Tibial nerve (tissue), 4 donors: ENCODE measurements at regions not wholly inside any gene's neighbourhood (a gene's known extent, or its start where the extent isn't known, plus 50 kb on each side); places are given as distances from the start of the nearest gene placed in this dataset.

Experiments
- DNase-seq, 2 donors: peaks; one replicate each; pipeline ENCODE4 v3.0.0-alpha.2; 2019; ENCODE audit warnings: low spot score in 2 of 2
- H3K27ac ChIP-seq, 4 donors: fragments of 200-600 bp; sonication (generic) in 3 of 4; one replicate each; pipeline ENCODE4 v1.5.1; 2017 to 2019; ENCODE audit warnings: mild to moderate bottlenecking in 1 of 4
- H3K27me3 ChIP-seq, 2 donors: fragments of 200-600 bp; sonication (generic) in 1 of 2; one replicate each; pipeline versions ENCODE4 v1.5.1 to v1.6.0; 2017 to 2019
- H3K36me3 ChIP-seq, 3 donors: fragments of 200-600 bp; sonication (generic); one replicate each; pipeline ENCODE4 v1.5.1; 2018 to 2019
- H3K4me1 ChIP-seq, 4 donors: fragments of 200-600 bp; sonication (generic) in 3 of 4; one replicate each; pipeline ENCODE4 v1.5.1; 2017 to 2019
- H3K4me3 ChIP-seq, 4 donors: fragments of 200-600 bp; sonication (generic) in 3 of 4; one replicate each; pipeline ENCODE4 v1.5.1; 2017 to 2019; ENCODE audit warnings: mild to moderate bottlenecking in 1 of 4, moderate library complexity in 1 of 4
- H3K9me3 ChIP-seq, 4 donors: fragments of 200-600 bp; sonication (generic) in 3 of 4; one replicate each; pipeline ENCODE4 v1.5.1; 2017 to 2019
- CTCF ChIP-seq, 5 experiments: fragments of 200-600 bp in 3 of 5; fragments of 450-650 bp in 2 of 5; sonication (generic) in 3 of 5; IDR thresholded peaks; one replicate each; pipeline ENCODE4 v1.5.1; 2016 to 2019; ENCODE audit warnings: antibody characterized with exemption in 5 of 5, mild to moderate bottlenecking in 3 of 5, moderate library complexity in 2 of 5
- EP300 ChIP-seq, 2 donors: sonication (generic); formaldehyde crosslinking; IDR thresholded peaks; one replicate each; pipeline ENCODE4 v1.6.1; 2017; ENCODE audit warnings: antibody characterized with exemption in 2 of 2, mild to moderate bottlenecking in 1 of 2
- POLR2A ChIP-seq, 2 donors: fragments of 450-650 bp; IDR thresholded peaks; one replicate each; pipeline ENCODE4 v1.6.1; 2017; ENCODE audit warnings: antibody characterized with exemption in 2 of 2, mild to moderate bottlenecking in 2 of 2, moderate library complexity in 2 of 2
- WGBS, 2 donors: methylation state at CpG; one replicate each; pipeline ENCODE4 v1.1.5; 2018; 5-methylcytosine and 5-hydroxymethylcytosine counted together

GRCh38 chr11:110973401-110973980 is 261.3 kb upstream of the ARHGAP20 start:
- Histone ChIP-seq H3K9me3 (peaks cover 0 to 1% (median 0%) of the 10 kb centered on the region in 4 donors), H3K27me3 (no peaks in the 10 kb centered on the region), H3K4me3 (no peak overlapping the region), H3K27ac (no peak overlapping the region), H3K36me3 (no peaks in the 10 kb centered on the region), H3K4me1 (no peaks in the 10 kb centered on the region)
- DNase-seq, result no peak
- 88 to 91% methylated on average over 2 of the region's 2 CpGs for WGBS, 2 donors
- TF ChIP-seq EP300 (IDR thresholded peaks at IDR 0.05), result no peak
- TF ChIP-seq POLR2A (IDR thresholded peaks at IDR 0.05), result no peak
- no peak for TF ChIP-seq CTCF (IDR thresholded peaks at IDR 0.05)

DNA sequence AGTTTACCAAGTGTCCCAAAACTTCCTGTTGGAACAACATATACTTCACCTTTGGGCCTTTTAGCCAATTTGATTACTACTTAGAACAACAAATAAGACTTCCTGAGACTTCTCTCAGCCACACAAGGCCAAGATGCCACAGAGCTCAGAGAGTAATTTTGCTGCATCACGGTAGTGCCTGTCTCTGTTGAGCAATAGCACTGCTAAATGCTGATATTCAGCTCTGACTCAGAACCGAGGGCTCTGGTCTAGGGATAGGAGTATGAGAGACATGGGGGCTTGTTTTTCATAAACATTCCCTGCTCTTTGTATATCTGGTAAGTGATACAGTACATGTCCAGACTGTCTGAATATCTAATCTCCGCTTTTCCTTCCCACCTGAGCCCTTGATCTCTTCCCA is 260.4 kb upstream of the ARHGAP20 start:
- Histone ChIP-seq H3K9me3 (no peaks in the 10 kb centered on the region), H3K27ac (no peak overlapping the region), H3K4me3 (no peak overlapping the region), H3K36me3 (no peaks in the 10 kb centered on the region), H3K27me3 (no peaks in the 10 kb centered on the region), H3K4me1 (no peaks in the 10 kb centered on the region)
- peak in 1 of 2 donors; percentile 13 for DNase-seq
- WGBS, 2 donors, result 53 to 70% methylated on average over 3 of the region's 3 CpGs
- TF ChIP-seq EP300 (IDR thresholded peaks at IDR 0.05) (no peak), POLR2A (IDR thresholded peaks at IDR 0.05) (no peak), CTCF (IDR thresholded peaks at IDR 0.05) (no peak)

DNA sequence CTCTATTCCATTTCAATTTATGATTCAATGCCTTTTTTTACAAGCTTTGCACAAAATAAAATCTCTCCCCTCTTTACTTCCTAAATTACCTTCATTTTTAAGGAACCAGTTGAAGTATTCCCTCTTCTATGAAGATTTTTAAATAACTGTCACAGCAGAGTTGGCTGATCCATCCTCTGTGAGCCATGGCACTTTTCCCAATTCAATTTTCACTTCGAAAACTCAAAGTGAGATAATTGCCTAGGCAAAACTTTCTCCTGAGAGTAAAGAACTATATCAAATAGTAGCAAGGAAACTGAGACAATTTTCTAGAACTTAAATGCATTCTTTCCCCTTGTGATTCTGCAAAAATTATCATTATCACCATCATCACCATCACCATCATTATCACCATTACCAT is 259.9 kb upstream of the ARHGAP20 start:
- Histone ChIP-seq H3K4me3 (no peak overlapping the region), H3K36me3 (no peaks in the 10 kb centered on the region), H3K4me1 (no peaks in the 10 kb centered on the region), H3K27me3 (no peaks in the 10 kb centered on the region), H3K27ac (no peak overlapping the region), H3K9me3 (no peaks in the 10 kb centered on the region)
- TF ChIP-seq CTCF (IDR thresholded peaks at IDR 0.05), result no peak
- TF ChIP-seq EP300 (IDR thresholded peaks at IDR 0.05), result no peak
- TF ChIP-seq POLR2A (IDR thresholded peaks at IDR 0.05), result no peak
- 94 to 98% methylated on average over 1 of the region's 1 CpG for WGBS, 2 donors
- no peak for DNase-seq

DNA sequence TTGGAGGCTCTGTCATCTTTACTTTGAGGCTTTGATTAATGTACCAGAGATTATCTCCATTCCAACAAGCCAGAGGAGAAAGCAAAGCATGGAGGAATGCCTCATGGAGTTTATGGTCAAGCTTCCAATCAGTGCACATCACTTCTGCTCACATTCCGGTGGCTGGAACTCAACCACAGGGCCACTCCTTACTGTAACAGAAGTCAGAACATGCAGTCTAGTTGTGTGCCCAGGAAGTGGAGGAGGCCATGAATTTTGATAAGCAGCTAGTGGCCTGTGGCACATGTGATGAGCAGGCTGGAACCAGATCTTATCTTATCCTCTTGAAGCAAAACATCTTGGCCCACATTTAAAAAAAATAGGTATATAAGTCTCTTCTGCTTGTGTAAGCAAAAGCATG is 258.9 kb upstream of the ARHGAP20 start:
- WGBS, 2 donors, result 88 to 100% methylated on average over 1 of the region's 1 CpG
- DNase-seq, result no peak
- no peak for TF ChIP-seq CTCF (IDR thresholded peaks at IDR 0.05)
- no peak for TF ChIP-seq POLR2A (IDR thresholded peaks at IDR 0.05)
- no peak for TF ChIP-seq EP300 (IDR thresholded peaks at IDR 0.05)
- no peaks in the 10 kb centered on the region for H3K9me3 ChIP-seq
- H3K36me3 ChIP-seq, result no peaks in the 10 kb centered on the region
- no peaks in the 10 kb centered on the region for H3K4me1 ChIP-seq
- no peak overlapping the region for H3K27ac ChIP-seq
- no peak overlapping the region for H3K4me3 ChIP-seq
- H3K27me3 ChIP-seq, result no peaks in the 10 kb centered on the region

DNA sequence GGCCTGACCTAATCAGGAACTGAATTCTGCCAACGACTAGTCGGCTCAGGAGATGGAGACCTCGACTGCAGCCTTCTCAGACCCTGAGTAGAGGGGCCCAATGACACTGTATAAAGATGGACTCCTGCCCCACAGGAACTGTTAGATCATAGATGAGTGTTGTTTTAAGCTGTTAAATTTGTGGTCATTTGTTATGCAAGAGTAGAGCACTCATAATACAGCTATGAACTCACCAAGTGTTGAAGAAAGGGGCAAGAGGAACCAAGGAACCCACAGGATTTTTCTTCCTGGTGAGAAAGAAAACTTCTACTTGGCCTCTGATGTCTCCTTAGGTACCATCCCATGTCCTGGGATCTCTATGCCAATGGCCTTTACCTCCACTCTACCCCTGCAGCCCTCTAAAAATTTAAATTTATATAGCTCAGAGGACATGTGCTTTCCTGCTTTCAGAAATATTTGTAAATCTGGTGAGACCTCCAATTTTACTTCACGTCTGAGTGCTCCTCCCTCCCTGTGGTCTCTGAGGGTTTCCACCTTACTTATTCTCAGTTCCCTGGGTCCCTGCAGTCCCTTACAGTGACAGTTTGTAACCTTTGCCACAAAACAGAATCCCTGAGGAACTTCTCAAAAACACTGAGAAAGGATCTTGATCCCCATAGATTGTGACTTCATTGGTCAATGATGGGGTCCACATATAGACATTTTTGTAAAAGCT is 256.3 kb upstream of the ARHGAP20 start:
- H3K4me1 ChIP-seq, result no peaks in the 10 kb centered on the region
- WGBS, 2 donors, result 83 to 91% methylated on average over 4 of the region's 4 CpGs
- no peaks in the 10 kb centered on the region for H3K36me3 ChIP-seq
- TF ChIP-seq CTCF (IDR thresholded peaks at IDR 0.05) (no peak), POLR2A (IDR thresholded peaks at IDR 0.05) (no peak), EP300 (IDR thresholded peaks at IDR 0.05) (no peak)
- no peak overlapping the region for H3K4me3 ChIP-seq
- no peak overlapping the region for H3K27ac ChIP-seq
- H3K27me3 ChIP-seq, result no peaks in the 10 kb centered on the region
- DNase-seq, result no peak
- H3K9me3 ChIP-seq, result no peaks in the 10 kb centered on the region
